GM12878 (cell line): ENCODE measurements at regions not wholly inside any gene's neighbourhood (a gene's known extent, or its start where the extent isn't known, plus 50 kb on each side); places are given as distances from the start of the nearest gene placed in this dataset.

Source experiments
- ATAC-seq: fragments of 200-7000 bp; cut with Tn5 transposase; 3 replicates; pipeline ENCODE4 v1.9.1; 2020; ENCODE audit warnings: mild to moderate bottlenecking, moderate library complexity
- BruUV-seq: library from RNA; stranded (reverse); fragments of 400-500 nt; replicated peaks from 2 replicates; lab custom pipeline; 2021; lab: Mats Ljungman, UMichigan
- CTCF ChIA-PET: fragments of 300-600 bp; sonication (Branson Sonifier 250); formaldehyde crosslinking; extraction: SDS; loops from one replicate; lab custom pipeline; 2021; ENCODE audit warnings: inconsistent platforms; lab: Yijun Ruan, JAX
- POLR2A ChIA-PET: fragments of 350-600 bp; formaldehyde crosslinking; extraction: SDS; loops from one replicate; lab custom pipeline; 2021; ENCODE audit warnings: inconsistent platforms; lab: Charles Lee
- RAD21 ChIA-PET: fragments of 300-600 bp; sonication (Branson Sonifier 250); formaldehyde crosslinking; loops from one replicate; lab custom pipeline; 2023; ENCODE audit warnings: antibody characterized with exemption; ENCODE audit not compliant: unreplicated experiment; lab: Charles Lee
- SMC1A ChIA-PET: fragments of 300-600 bp; sonication (Branson Sonifier 250); formaldehyde crosslinking; loops from one replicate; lab custom pipeline; 2023; ENCODE audit not compliant: unreplicated experiment, uncharacterized antibody; lab: Charles Lee
- DNase-seq: peaks from one replicate; pipeline ENCODE4 v3.0.0-alpha.2; 2011; ENCODE audit warnings: low read depth, low spot score
- FAIRE-seq: peaks from 3 replicates; lab custom pipeline; 2011; peaks lifted over from hg19 to GRCh38; lab: Jason Lieb, UNC
- H2AFZ ChIP-seq: 2 replicates; pipeline ENCODE4 v1.6.0; 2011; ENCODE audit warnings: low read depth, low read length, control low read depth; ENCODE audit not compliant: control insufficient read depth
- H3K27ac ChIP-seq: 2 replicates; pipeline ENCODE4 v1.5.1; 2011; ENCODE audit warnings: control low read depth; ENCODE audit not compliant: control insufficient read depth, insufficient read depth
- H3K27me3 ChIP-seq, 2 experiments: replicated peaks in 1 of 2; 2 replicates each; pipeline versions ENCODE4 v1.6.0 to v1.6.1; 2011; ENCODE audit warnings: low read length in 1 of 2; ENCODE audit not compliant: control insufficient read depth in 2 of 2, insufficient read depth in 2 of 2
- H3K36me3 ChIP-seq, 2 experiments: 2 replicates each; pipeline ENCODE4 v1.5.1; 2011; ENCODE audit warnings: low read length in 1 of 2; ENCODE audit not compliant: control insufficient read depth in 2 of 2, insufficient read depth in 2 of 2
- H3K4me1 ChIP-seq: 2 replicates; pipeline ENCODE4 v1.6.1; 2011; ENCODE audit warnings: mild to moderate bottlenecking, low read length, moderate library complexity, mixed read lengths; ENCODE audit not compliant: control insufficient read depth, insufficient read depth
- H3K4me2 ChIP-seq: 2 replicates; pipeline ENCODE4 v1.6.0; 2011; ENCODE audit warnings: control low read depth; ENCODE audit not compliant: control insufficient read depth, insufficient read depth
- H3K4me3 ChIP-seq: fragments of 200-600 bp; sonication (generic); 2 replicates; pipeline ENCODE4 v1.5.1; 2016
- H3K79me2 ChIP-seq: 2 replicates; pipeline ENCODE4 v1.6.0; 2011; ENCODE audit warnings: low read length; ENCODE audit not compliant: control insufficient read depth, insufficient read depth
- H3K9ac ChIP-seq: 2 replicates; pipeline ENCODE4 v1.8.0; 2011; ENCODE audit warnings: low read length, control low read depth, mixed read lengths; ENCODE audit not compliant: control insufficient read depth, insufficient read depth
- H3K9me3 ChIP-seq: replicated peaks from 3 replicates; pipeline ENCODE4 v1.5.1; 2011; ENCODE audit warnings: mild to moderate bottlenecking, low read length; ENCODE audit not compliant: control insufficient read depth, insufficient read depth
- H4K20me1 ChIP-seq: 2 replicates; pipeline ENCODE4 v1.6.0; 2011; ENCODE audit not compliant: control insufficient read depth, insufficient read depth
- HDAC2 ChIP-seq: fragments of 200-600 bp; sonication (generic); IDR thresholded peaks from 2 replicates; pipeline ENCODE4 v1.6.1; 2017
- IRF5 ChIP-seq: fragments of 450-650 bp; IDR thresholded peaks from 2 replicates; pipeline ENCODE4 v1.6.1; 2017; ENCODE audit warnings: borderline replicate concordance
- MEF2A ChIP-seq: IDR thresholded peaks from 2 replicates; pipeline ENCODE4 v1.6.1; 2011; ENCODE audit warnings: low read depth, mild to moderate bottlenecking, low read length, moderate library complexity; ENCODE audit not compliant: insufficient read depth
- MTA2 ChIP-seq: fragments of 450-650 bp; IDR thresholded peaks from 2 replicates; pipeline ENCODE4 v1.6.1; 2016; ENCODE audit warnings: low read depth, mild to moderate bottlenecking, moderate library complexity
- NFYB ChIP-seq: IDR thresholded peaks from 2 replicates; pipeline ENCODE4 v1.6.1; 2011; ENCODE audit warnings: low read depth, mild to moderate bottlenecking, low read length, improper control_type of control experiment, moderate library complexity; ENCODE audit not compliant: insufficient read depth
- NR2C1 ChIP-seq: fragments of 450-650 bp; IDR thresholded peaks from 2 replicates; pipeline ENCODE4 v1.6.1; 2017; ENCODE audit warnings: antibody characterized with exemption, mild to moderate bottlenecking, moderate library complexity
- PAX8 ChIP-seq: fragments of 450-650 bp; IDR thresholded peaks from 2 replicates; pipeline ENCODE4 v1.6.1; 2017; ENCODE audit warnings: mild to moderate bottlenecking, moderate library complexity
- PML ChIP-seq: IDR thresholded peaks from 2 replicates; pipeline ENCODE4 v1.6.1; 2012; ENCODE audit warnings: low read length, inconsistent platforms
- SIX5 ChIP-seq: IDR thresholded peaks from 2 replicates; pipeline ENCODE4 v1.6.1; 2011; ENCODE audit warnings: mild to moderate bottlenecking, low read depth, low read length, moderate library complexity; ENCODE audit not compliant: severe bottlenecking
- SMAD5 ChIP-seq: IDR thresholded peaks from 2 replicates; pipeline ENCODE4 v1.6.1; 2016; ENCODE audit warnings: antibody characterized with exemption, low read depth
- ZBTB11 ChIP-seq: fragments of 450-650 bp; formaldehyde crosslinking; IDR thresholded peaks from 2 replicates; pipeline ENCODE4 v1.5.0; 2022; ENCODE audit warnings: mild to moderate bottlenecking, missing genetic modification characterization
- WGBS: methylation state at CpG from one replicate; pipeline ENCODE4 v1.1.6; 2016; ENCODE audit warnings: low lambda C conversion rate; ENCODE audit not compliant: insufficient replicate concordance, insufficient coverage; ENCODE audit errors: missing lambda C conversion rate; 5-methylcytosine and 5-hydroxymethylcytosine counted together
- in situ Hi-C: fragments of 300-500 bp; cut with MboI; formaldehyde crosslinking; loops from 9 replicates; pipeline ENCODE4 v1.14.3; 2018; ENCODE audit warnings: mixed read lengths
- intact Hi-C: fragments of 100-400 bp; cut with micrococcal nuclease; formaldehyde crosslinking; loops from one replicate; pipeline ENCODE4 v1.14.2; 2022; ENCODE audit not compliant: unreplicated experiment

- no peak for TF ChIP-seq ZBTB11 (CRISPR knock-in tag)
- TF ChIP-seq NR2C1, result no peak
- no peak for TF ChIP-seq PAX8
- TF ChIP-seq NFYB, result no peak
- TF ChIP-seq, all 136 proteins: peak for 0
Measured at GRCh38 chr2:146240391-146240790, 1604.4 kb upstream of the ACVR2A start (continued).

GRCh38 chr2:146239392-146240135 is 1605.3 kb upstream of the ACVR2A start:
- FAIRE-seq, result no peak
- DNase-seq, result no peak
- POLR2A ChIA-PET, result interaction anchor here (0.6 to 1.0 kb wide), 3 partner anchors 10 to 339 kb away, joined by 3 to 4 read pairs (median 4); no protein-coding TSS in a partner anchor
- Histone ChIP-seq H3K9ac (no peak overlapping the region), H4K20me1 (no peaks in the 10 kb centered on the region), H3K9me3 (no peaks in the 10 kb centered on the region), H3K27ac (no peak overlapping the region), H3K4me1 (no peaks in the 10 kb centered on the region), H3K79me2 (no peaks in the 10 kb centered on the region), H3K27me3 (no peaks in the 10 kb centered on the region), H3K36me3 (no peaks in the 10 kb centered on the region), H2AFZ (no peak overlapping the region), H3K4me3 (no peak overlapping the region), H3K4me2 (no peak overlapping the region)
- no peak for TF ChIP-seq SIX5
- TF ChIP-seq MEF2A, result no peak
- no peak for TF ChIP-seq IRF5
- no peak for TF ChIP-seq MTA2
- TF ChIP-seq SMAD5, result no peak
- no peak for TF ChIP-seq HDAC2
- TF ChIP-seq PML, result no peak
- ATAC-seq, result no peak; the same call in 2 of the 3 replicates
- 28% methylated on average over 2 of the region's 2 CpGs for whole genome bisulfite sequencing
- CTCF ChIA-PET, result no interaction called here
- in situ Hi-C loops, result no loop called here
- BruUV-seq, result no TSS peak
- SMC1A ChIA-PET, result interaction anchor here (1.2 to 1.4 kb wide), 3 partner anchors 8 to 26 kb away, joined by 3 to 5 read pairs (median 3); no protein-coding TSS in a partner anchor
- RAD21 ChIA-PET, result no interaction called here
- intact Hi-C loops, result no loop called here
